Stimulated activated CD8-positive, alpha-beta memory T cell treated with anti-CD3 and anti-CD28 coated beads, Interleukin-15, amount 100 ng/mL, for 1 hour (primary cell): ENCODE measurements at regions not wholly inside any gene's neighbourhood (a gene's known extent, or its start where the extent isn't known, plus 50 kb on each side); places are given as distances from the start of the nearest gene placed in this dataset.

Experiments
- DNase-seq: peaks from one replicate; pipeline ENCODE4 v3.0.0-alpha.2; 2020; ENCODE audit warnings: low read depth

DNA sequence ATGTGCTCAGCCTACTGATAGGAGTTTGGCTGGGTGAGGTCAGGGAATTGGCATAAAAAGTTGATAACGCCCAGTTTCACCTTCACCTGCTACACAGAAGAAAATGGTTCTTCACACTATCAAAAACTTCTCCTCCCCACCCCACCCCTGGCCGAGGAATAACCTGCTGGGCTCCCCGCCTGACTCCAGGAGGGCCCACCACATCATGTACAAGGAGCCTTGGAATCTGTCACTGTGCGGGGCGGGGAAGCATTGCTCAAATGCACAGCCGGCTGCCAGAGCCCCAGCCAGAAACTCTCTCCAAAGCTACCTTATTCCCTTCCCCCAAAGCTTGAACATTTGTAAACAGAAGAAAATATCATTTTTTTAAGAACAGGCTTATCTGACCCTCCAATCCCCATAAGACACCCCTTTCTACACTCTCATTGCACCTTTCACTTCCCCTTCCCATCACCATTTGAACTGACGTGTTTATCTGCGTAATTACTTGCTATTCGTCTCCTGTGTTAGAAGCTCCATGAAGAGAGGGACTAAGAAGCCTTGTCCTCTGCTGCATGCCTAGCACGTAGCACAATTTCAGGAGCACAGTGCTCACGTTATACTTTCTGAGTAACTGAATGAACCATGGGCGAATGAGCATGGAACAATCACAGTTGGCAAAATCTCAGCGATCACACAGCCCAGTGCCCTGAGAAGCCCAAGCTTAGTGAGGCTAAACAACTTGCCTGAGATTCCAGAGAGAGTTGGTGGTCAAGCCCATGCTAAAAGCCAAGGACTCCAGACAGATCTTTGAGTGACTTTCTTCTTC is 82.9 kb downstream of the HES1 start:
- DNase-seq = no peak

DNA sequence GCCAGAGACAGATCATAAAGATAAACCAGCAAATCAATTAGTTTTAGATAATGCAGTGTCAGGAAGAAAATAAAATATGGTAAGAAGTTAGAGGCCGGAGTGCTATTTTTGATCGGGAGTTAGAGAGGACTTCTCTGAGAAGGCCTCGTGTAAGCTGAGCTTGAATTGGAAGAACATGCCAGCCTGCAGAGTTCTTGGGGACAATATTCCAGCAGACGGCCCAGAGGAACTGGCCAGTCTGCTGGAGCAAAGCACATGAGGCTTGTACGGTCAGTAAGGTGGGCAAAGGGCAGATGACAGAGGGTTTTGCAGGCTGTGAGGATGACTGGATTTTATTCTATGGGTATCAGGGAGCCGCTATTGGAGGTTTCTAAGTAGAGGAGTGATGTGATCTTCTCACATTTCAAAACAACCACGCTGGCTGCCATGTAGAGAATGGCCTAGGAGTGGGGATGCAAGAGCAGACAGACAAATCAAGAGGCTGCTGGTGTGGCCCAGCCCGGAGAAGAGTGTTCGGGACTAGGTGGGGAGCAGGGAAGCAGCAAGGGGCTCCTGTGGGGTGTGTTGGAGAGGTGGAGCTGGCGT is 84.0 kb downstream of the HES1 start:
- no peak for DNase-seq

DNA sequence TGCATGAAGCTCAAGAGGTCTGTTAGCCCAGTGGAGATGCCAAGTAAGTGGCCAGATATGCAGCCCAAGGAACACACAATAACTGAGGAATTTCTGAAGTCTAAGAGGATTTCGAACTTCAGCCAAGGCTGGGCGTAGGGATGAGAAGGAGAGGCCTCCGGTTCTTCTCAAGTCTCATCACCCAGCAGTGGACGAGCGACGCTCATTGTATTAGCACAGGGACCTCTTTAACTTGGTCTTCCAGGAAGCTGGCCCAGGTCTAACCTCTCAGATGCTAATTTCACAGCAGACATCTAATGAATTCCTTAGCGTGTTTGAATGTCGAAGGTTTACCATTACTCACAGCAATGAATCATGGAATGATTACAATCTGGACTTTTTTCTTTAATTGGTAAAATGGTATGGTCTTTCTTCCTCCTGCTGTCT is 85.0 kb downstream of the HES1 start:
- no peak for DNase-seq

DNA sequence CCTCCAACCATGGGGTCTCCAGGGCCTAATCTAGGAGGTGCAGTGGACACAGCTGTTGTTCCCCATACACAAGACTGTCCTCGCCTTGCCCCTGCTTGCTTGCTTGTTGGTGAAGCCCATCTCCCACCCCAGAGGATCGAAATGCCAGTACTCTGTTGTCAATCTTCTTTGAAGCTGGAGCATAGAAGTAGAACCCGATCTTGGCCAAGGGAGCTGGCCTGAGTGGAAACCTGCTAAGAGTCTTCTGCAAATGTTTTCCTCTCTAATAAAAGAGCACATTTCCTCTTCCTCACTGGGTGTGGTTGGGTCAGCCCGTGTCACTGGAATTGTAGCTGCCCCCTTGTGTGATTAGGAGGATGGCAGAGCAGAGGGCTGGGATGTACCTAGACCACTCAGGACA is 85.4 kb downstream of the HES1 start:
- DNase-seq = no peak

DNA sequence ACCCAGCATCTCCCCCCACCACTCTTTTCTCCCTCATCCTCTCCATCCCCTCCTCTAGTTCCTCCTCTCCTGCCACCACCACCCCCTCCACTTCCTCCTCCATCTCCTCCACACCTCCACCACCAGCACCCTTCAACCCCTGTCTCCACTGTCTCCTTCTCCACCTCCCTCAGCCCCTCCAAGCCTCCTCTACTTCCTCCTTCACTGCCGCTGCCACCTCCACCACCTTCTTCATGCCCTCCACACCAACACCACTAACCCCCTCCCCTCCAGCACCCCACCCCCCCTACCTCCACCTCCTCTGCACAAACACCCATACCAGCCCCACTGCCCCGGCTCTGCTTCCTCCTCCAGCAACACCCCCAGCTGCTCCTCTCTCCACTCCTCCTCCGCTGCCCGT is 88.0 kb downstream of the HES1 start:
- DNase-seq = no peak

DNA sequence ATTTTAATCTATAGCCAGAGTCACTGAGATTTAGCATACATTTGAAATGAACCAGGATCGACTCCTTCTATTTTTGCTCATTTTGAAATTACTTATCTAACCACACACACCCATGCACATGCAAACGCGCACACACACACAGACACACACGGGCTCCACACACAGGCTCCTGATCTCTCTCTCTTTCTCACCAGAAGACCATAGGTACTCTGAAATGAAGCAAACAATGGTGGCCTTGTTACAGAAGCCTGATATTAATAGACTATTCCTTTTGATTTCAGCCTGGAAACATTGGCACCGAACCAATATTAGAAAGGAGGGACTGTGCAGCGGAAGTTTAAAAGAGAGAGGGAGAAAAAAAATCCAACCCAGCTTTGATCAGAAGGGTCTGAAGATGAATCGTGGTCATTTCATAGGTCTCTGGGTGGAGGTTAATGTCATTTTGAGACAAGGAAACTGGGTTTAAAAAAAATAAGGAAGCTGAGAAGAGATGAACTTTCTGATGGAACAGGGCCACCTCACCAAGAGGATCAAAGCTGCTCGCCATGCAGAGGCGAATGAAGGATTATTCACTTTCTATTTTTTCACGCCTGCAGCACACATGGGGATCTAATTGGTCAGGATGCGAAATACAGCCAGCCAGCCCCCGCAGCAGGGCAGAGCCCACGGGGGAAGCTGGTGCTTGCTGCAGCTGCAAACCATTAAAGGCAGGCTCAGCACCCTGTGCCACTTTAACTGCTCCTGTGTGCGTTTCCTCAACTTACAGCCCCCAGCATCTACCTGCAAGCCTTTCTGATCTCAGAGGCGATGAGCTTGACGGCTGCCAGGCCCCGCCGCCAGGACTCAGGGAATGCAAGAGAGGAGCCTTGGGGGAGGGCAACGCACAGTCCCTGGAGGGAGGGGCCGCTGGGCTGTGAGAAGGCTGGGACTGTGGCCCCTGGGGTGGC is 88.8 kb downstream of the HES1 start:
- DNase-seq = no peak

DNA sequence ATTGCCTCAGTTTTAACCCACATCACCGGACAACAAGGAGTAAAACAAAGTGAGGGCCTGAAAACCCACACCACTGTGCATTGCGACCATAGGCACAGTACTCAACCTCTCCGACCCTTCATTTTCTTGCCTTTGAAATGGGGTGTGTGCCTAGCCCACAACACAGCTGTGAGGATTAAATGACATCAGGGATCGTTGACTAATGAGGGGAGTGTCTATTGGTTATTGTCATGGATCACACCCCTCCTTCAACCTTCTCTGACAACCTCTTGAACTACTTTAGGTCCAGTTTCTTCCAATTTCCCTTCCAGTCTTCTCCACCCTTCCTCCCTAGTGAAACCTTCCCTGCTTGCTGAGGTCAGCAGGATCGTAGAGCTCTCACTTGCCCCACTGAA is 89.5 kb downstream of the HES1 start:
- DNase-seq = no peak

DNA sequence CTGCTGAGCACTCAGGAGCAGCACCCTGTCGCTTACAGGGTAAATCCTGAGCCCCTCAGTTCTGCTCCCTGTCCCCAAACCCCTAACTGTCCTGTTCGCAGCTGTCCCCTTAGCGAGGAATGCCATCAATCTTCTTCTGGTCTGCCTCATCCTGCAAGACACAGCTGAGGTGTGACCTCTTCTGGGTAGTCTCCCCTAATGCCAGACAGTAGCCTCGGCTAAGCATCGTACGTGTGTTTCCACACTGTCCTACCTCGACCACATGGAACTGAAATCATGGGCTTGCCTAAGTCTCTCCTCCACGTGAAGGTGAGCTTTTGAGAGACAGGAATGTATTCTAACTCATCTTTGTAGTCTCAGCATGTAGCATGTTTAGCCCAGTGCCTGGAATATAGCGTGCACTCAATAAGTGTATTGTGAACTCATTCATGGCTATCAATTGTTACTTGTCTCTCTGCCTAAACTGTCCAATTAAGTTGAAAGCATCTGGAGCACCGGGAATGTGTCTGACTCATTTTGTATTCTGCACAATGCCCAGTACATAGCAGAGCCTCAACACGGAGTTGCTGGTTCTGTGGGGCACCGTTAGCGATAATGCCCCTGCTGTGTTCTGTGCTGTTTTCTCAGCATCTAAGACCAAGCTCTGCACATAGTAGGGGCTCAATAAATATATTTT is 90.2 kb downstream of the HES1 start:
- no peak for DNase-seq

DNA sequence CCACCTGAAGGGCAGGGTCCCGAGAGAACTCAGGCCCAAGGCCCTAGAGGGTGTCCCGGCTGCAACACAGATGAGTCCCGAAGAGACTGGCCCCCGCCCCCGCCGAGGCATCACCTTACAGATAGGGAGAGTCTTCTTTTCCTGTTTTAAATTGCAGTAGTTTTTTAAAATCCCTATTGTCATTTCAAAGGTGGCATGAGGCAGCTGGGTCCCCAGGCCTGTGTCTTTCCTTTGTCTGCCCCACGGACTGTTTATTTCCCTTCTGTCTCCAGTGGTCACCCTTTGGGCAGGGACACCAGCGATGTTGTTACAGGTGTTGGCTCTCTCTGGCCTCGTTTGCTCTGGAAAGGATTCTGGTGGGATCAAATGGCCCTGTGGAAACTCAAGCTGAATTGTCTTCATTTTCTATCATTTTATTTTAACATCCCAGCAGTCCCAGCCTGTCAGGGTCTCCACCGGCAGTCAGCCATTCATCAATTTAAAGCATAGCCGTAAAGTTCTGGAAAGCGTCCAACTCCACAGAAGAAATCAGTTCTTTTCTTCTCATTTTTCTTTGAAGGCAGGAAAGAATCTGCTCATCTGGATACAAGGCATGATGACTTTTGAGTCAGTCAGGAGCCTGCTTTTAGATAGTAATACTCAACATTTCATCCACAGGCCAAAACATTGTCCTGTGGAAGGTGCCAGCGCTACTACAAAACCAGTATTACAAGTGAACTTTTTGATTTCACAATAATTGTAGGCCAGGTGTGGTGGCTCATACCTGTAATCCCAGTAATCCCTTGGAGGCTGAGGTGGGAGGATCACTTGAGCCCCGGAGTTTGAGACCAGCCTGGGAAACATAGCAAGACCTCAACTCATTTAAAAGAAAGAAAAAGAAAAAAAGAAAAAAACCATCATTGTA is 96.2 kb downstream of the HES1 start:
- DNase-seq = no peak

DNA sequence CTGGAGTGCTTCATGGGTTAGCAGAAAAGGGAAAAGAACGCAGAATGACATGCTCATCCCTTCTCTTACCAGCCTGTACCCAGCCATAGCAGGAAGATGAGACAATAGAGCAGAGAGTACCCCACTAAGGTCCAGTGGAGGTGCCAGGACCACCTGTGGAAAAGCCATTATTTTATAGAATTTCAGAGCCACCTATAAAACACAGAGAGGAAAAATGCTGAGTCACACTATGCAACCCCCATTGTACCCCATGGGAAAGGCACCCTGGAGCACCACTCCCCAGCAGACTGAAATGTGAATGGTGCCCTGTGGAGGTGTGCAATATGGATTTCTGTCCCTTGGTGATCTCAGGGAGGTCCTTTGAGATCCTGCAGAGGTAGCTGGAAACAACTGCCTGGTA is 97.2 kb downstream of the HES1 start:
- DNase-seq = no peak

DNA sequence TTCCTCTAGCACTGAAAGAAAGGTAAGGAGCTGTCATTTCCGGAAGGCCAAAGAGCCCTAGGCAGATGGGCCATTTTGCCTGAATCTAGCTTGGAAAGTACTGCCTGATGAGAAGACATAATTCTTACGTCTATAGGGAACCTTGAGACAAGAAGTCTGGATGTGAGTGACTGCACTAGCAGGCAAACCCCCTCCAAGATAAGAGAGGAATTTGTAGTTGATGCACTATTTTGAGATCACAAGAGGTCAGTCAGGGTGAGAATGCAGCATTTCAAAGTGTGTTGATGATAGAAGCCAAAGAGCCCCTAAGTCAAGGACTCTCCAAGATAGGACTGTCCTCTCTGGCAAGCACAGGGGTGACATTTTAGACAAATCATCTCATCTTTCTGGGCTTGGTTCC is 99.2 kb downstream of the HES1 start:
- DNase-seq = no peak

DNA sequence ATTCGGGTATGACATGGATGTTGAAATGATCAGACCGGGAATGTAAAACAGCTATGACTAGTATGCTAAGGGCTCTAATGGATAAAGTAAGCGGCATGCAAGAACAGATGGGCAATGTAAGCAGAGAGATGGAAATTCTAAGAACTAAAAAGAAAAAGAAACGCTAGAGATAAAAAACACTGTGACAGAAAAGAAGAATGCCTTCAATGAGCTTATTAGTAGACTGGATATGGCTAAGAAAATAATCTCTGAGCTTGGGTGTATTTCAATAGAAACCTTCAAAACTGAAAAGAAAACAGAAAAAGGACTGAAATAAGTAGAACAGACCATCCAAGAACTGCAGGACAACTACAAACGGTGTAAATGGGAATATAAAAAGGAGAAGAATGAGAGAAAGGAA is 101.2 kb downstream of the HES1 start:
- no peak for DNase-seq

DNA sequence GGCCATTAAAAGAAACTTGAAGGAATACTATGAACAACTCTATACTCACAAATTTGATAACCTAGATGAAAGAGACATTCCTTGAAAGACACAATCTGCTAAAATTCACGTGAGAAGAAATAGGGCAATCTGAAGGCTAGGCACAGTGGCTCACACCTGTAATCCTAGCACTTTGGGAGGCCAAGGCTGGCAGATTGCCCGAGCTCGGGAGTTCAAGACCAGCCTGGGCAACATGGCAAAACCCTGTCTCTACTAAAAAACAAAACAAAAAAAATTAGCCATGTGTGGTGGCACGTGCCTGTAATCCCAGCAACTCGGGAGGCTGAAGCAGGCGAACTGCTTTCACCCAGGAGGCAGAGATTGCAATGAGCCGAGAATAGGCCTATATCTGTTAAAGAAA is 104.8 kb downstream of the HES1 start:
- no peak for DNase-seq

DNA sequence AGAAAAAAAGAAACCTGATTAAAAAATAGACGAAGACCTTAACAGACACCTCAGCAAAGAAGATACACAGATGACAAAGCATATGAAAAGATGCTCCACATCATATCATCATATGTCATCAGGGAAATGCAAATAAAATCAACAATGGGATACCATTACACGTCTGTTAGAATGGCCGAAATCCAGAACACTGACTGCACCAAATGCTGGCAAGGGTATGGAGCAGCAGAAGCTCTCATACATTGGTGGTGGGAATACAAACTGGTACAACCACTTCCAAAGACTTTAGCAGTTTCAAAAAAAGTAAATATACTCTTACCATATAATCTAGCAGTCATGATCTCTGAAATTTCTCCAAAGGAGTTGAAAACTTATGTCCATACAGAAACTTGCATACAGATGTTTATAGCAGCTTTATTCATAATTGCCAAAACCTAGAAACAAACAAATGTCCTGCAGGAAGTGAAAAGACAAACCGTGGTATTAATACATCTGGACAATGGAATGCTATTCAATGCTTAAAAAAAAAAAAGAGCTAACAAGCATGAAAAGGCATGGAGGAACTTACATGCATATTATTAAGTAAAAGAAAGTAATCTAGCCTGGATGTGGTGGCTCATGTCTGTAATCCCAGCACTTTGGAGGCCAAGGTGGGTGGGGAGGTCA is 107.4 kb downstream of the HES1 start:
- no peak for DNase-seq

DNA sequence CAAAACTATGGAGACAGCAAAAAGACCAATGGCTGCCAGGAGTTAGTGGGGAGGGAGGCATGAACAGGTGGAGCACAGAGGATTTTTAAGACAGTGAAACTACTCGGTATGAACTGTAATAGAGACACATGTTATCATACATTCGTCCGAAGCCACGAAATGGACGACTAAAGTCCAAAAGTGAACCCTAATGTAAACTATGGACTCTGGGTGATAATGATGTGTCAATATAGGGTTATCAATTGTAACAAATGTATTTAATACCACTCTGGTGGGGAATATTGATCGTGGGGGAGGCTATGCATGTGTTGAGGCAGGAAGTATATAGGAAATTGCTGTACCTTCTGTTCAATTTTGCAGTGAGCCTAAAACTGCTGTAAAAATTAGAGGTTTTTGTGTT is 107.0 kb downstream of the CPN2 start:
- DNase-seq = no peak

DNA sequence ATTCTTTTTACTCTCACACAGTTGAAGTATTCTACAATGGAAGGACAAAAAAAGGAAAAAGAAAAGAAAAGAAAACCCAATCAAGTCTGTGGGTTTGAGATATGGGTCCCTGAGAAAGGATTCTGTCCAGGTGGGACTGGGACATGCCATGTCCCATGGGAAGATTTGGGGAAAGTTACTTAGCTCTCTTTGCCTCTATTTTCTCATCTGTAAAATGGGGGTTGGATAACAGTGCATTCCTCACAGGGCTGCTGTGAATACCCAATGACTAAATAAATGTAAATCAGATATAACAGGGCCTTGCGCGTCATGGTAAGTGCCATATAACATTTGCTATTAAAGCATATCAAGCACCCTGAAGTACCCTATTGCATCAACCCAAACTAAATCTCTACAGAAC is 105.7 kb downstream of the CPN2 start:
- DNase-seq = no peak

DNA sequence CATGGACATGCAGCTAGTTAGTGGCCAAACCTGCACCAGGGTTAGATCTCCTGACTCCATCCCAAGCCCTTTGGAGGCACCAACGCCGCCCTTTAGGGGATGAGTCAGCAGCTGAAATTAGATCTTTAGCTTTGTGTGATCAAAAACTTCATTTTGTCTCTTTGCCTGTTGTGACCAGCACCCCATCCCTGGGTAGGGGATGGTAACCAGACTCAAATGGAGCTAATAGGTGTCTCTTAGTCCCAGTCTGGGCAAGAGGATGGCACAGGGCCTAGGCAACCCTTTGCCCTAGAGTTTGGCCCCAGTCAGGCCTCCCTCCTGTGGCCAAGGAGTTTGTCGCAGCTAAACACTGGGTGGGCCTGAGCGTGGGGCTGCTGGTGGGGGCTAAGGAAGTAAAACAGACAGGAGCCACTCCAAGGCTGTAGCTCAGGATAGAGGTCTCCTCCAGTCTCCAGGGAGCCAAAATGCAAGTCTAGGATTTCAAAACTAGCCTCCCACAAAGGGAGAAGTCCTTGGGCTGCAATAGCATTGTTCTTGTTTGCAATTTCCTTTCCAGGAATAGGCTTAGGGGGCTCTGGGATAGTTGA is 105.1 kb downstream of the CPN2 start:
- no peak for DNase-seq

DNA sequence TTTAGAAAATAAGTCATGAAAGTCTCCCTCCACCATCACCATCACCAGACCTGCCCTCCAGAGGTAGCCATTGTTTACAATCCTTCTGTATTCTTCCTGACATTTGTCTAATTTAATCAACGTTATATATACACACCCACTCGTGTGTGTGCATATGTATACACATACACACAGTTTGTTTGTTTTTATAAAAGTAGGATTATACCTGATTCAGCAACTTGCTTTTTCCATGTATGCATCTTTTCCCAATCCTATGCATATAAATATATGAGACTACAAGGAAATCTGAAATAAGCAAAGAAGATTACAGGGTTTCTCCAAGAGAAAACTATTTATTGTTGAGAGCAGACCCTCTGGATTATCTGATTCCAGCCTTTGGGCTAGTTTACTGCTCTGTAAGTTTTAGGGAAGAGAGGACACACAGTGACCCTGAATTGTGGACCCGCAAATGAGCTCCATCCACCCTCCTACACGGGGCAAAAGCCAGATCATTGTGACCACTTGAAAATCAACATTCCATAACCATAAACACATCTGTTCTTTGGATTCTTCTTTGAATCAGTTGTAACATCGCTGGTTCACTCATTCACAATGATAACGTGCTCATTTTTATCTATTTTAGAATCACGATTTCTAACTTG is 104.3 kb downstream of the CPN2 start:
- DNase-seq = no peak

DNA sequence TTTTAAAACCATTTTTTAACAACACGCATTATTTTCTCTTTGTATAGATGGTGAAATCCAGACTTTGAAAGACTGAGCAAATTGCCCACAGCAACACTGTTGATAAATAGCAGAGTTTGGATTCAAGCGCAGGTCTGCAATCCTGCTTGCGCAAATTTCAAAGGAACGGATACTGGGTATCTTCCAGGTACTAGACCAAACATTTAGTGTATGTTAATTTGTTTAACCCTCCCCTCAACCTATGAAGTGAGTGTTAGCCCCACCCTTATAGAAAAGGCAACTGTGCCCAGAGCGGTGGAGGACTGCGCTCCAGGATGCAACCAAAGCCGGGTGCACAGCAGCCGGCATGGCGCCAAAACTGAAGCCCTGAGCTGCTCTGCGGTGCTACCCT is 103.8 kb downstream of the CPN2 start:
- no peak for DNase-seq
